ENCODE measurements at regions not wholly inside any gene's neighbourhood (a gene's known extent, or its start where the extent isn't known, plus 50 kb on each side); places are given as distances from the start of the nearest gene placed in this dataset.

DNA sequence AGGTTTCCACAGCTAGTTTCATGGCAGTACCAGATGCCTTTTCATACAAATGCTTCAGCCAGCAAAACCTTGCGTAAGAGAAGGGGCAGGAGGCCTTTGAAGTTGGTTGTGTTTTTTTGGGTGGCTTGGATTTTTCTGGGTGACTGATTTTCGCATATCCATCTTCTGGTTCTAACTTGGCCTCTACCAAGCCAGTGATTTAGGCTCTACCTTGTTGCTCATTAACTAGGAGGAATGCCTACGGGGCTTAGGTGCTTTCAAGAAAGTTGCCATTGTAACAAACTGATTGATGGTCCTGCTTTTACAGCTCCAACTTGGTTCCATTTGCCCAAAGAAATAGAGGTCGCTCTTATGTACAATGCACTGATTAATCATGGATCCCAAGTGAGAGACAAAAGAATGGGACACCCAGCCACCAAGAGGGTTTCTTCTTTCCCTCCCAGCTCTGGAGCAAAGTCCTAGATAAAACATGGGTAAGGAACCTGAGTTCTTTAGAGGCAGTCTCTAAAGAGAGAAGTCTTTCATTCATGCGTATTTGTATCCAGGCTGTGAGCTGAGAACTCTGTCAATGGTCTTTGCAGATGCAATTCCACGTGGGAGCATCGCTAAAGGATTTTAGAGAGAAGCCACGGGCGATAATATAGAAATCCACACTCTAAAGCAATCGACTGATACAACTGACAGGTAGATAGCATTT is 92.1 kb upstream of the FGFR2 start:
- H3K4me1 ChIP-seq (ENCODE audit: control insufficient read depth in 1 of 2, insufficient read depth in 2 of 2, low read length in 2 of 2): no peaks in the 10 kb centered on the region
- no peak overlapping the region for H3K27ac ChIP-seq (ENCODE audit: low read depth in 1 of 2, low read length in 2 of 2)
- no peak overlapping the region for H3K9ac ChIP-seq (ENCODE audit: insufficient read depth, low read length, poor library complexity, severe bottlenecking)
- WGBS (ENCODE audit: insufficient coverage): 89% methylated on average over 5 of the region's 10 CpGs
- DNase-seq: no peak
- H3K4me3 ChIP-seq (replicated peaks in 1 of 3; ENCODE audit: low read depth in 2 of 3, low read length in 3 of 3): no peak overlapping the region
- Mint-ChIP-seq H3K4me3 (no peak overlapping the region), H3K27ac (no peak overlapping the region), H3K36me3 (no peaks in the 10 kb centered on the region), H3K9me3 (peaks cover 0 to 4% (median 0%) of the 10 kb centered on the region in 7 donors), H3K4me1 (no peaks in the 10 kb centered on the region), H3K27me3 (ENCODE audit: low read depth in 3 of 3) (peaks cover 4 to 35% (median 24%) of the 10 kb centered on the region in 3 donors)
- H3K4me2 ChIP-seq (replicated peaks; ENCODE audit: extremely low read depth, low read length, poor library complexity, severe bottlenecking): no peak overlapping the region
- H4K20me1 ChIP-seq (ENCODE audit: insufficient read depth, low read length): no peaks in the 10 kb centered on the region
- TF ChIP-seq, protein P1, sequence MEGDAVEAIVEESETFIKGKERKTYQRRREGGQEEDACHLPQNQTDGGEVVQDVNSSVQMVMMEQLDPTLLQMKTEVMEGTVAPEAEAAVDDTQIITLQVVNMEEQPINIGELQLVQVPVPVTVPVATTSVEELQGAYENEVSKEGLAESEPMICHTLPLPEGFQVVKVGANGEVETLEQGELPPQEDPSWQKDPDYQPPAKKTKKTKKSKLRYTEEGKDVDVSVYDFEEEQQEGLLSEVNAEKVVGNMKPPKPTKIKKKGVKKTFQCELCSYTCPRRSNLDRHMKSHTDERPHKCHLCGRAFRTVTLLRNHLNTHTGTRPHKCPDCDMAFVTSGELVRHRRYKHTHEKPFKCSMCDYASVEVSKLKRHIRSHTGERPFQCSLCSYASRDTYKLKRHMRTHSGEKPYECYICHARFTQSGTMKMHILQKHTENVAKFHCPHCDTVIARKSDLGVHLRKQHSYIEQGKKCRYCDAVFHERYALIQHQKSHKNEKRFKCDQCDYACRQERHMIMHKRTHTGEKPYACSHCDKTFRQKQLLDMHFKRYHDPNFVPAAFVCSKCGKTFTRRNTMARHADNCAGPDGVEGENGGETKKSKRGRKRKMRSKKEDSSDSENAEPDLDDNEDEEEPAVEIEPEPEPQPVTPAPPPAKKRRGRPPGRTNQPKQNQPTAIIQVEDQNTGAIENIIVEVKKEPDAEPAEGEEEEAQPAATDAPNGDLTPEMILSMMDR (IDR thresholded peaks at IDR 0.05): no peak
- H2AFZ ChIP-seq (ENCODE audit: insufficient read depth, low read depth, low read length, poor library complexity, severe bottlenecking): no peak overlapping the region
- no peaks in the 10 kb centered on the region for H3K36me3 ChIP-seq (replicated peaks in 1 of 2; ENCODE audit: control insufficient read depth in 1 of 2, insufficient read depth in 2 of 2, low read length in 2 of 2)
- no peaks in the 10 kb centered on the region for H3K9me3 ChIP-seq (replicated peaks in 1 of 2; ENCODE audit: control insufficient read depth in 1 of 2, insufficient read depth in 1 of 2, low read length in 2 of 2)
- peaks cover 0 to 23% of the 10 kb centered on the region in 2 donors for H3K27me3 ChIP-seq (ENCODE audit: control insufficient read depth in 2 of 2, insufficient read depth in 2 of 2, low read length in 2 of 2)
- intact Hi-C loops (cut with micrococcal nuclease): no loop called here
- H3K79me2 ChIP-seq (ENCODE audit: insufficient read depth, low read length): no peaks in the 10 kb centered on the region

DNA sequence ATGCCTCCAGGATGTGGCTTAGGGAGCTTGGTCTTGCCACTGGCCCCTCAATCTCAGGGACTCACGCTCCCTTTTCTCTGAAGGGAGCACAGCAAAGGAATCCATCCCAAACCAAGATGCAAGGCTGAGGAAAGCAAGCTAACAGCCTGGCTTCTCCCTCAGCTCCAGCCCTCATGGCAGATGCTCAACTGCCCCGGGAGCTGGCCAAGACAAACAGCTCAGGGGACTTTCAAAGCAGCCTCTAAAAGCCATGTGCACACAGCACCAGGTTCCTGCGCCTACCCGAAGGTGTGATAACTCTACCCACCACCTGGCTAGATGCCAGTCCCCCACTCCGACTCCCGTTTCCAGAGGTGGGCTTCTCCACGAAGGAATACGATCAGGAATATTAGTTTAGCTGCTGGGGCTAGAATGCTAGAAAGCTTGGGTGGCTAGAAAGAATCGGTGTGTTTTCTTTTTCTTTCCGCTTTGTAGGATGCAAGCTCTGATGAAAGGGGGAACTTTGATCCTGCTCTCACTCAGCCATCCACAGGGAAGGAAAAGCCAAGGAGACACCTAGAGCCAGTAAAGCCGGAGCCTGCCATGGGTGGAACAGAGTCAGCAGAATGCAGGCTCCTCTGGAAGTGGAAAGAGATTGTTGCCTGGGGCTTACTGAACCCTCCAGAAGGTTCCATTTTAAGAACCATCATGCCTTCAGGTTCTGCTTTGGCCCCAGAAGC is 89.0 kb upstream of the FGFR2 start:
- peaks cover 16% of the 10 kb centered on the region for H3K4me1 Mint-ChIP-seq
- no peaks in the 10 kb centered on the region for H4K20me1 ChIP-seq (ENCODE audit: insufficient read depth, low read length)
- TF ChIP-seq, protein P1 (IDR thresholded peaks at IDR 0.05): no peak
- peaks cover 5 to 36% (median 22%) of the 10 kb centered on the region in 3 donors for H3K27me3 Mint-ChIP-seq (ENCODE audit: low read depth in 3 of 3)
- peak overlapping the region in 1 of 2 donors; percentile 50 for H3K4me3 Mint-ChIP-seq
- H3K9ac ChIP-seq (ENCODE audit: insufficient read depth, low read length, poor library complexity, severe bottlenecking): no peak overlapping the region
- no peak for DNase-seq
- H3K4me2 ChIP-seq (replicated peaks; ENCODE audit: extremely low read depth, low read length, poor library complexity, severe bottlenecking): no peak overlapping the region
- peaks cover 0 to 4% (median 0%) of the 10 kb centered on the region in 7 donors for H3K9me3 Mint-ChIP-seq
- H3K9me3 ChIP-seq (replicated peaks in 1 of 2; ENCODE audit: control insufficient read depth in 1 of 2, insufficient read depth in 1 of 2, low read length in 2 of 2): no peaks in the 10 kb centered on the region
- no peaks in the 10 kb centered on the region for H3K36me3 Mint-ChIP-seq
- no peak overlapping the region for H3K4me3 ChIP-seq (replicated peaks in 1 of 3; ENCODE audit: low read depth in 2 of 3, low read length in 3 of 3)
- H3K79me2 ChIP-seq (ENCODE audit: insufficient read depth, low read length): no peaks in the 10 kb centered on the region
- H3K27me3 ChIP-seq (ENCODE audit: control insufficient read depth in 2 of 2, insufficient read depth in 2 of 2, low read length in 2 of 2): peaks cover 0 to 23% of the 10 kb centered on the region in 2 donors
- no peak overlapping the region for H3K27ac ChIP-seq (ENCODE audit: low read depth in 1 of 2, low read length in 2 of 2)
- intact Hi-C loops (cut with micrococcal nuclease): no loop called here
- no peak overlapping the region for H3K27ac Mint-ChIP-seq
- H2AFZ ChIP-seq (ENCODE audit: insufficient read depth, low read depth, low read length, poor library complexity, severe bottlenecking): no peak overlapping the region
- H3K36me3 ChIP-seq (replicated peaks in 1 of 2; ENCODE audit: control insufficient read depth in 1 of 2, insufficient read depth in 2 of 2, low read length in 2 of 2): no peaks in the 10 kb centered on the region
- WGBS (ENCODE audit: insufficient coverage): 100% methylated on average over 4 of the region's 11 CpGs
- peaks cover 9 to 15% of the 10 kb centered on the region in 2 donors for H3K4me1 ChIP-seq (ENCODE audit: control insufficient read depth in 1 of 2, insufficient read depth in 2 of 2, low read length in 2 of 2)

Data from CD14-positive monocyte (primary cell).